Hepatocyte (in vitro differentiated cells): ENCODE measurements at regions not wholly inside any gene's neighbourhood (a gene's known extent, or its start where the extent isn't known, plus 50 kb on each side); places are given as distances from the start of the nearest gene placed in this dataset.
"Not testable (repeated sequence)": the region's sequence is repeated elsewhere in the genome, so short reads cannot be mapped to it uniquely, and the experiment has no call there.

Source experiments
- DNase-seq: peaks from one replicate; pipeline ENCODE4 v3.0.0-alpha.2; 2016; ENCODE audit warnings: low spot score
- H2AFZ ChIP-seq: fragments of 200-600 bp; sonication (generic); 2 replicates; pipeline ENCODE4 v1.6.0; 2016; ENCODE audit warnings: antibody characterized with exemption, mild to moderate bottlenecking
- H3K27ac ChIP-seq: fragments of 200-600 bp; sonication (generic); 2 replicates; pipeline ENCODE4 v1.5.1; 2016; ENCODE audit warnings: mild to moderate bottlenecking
- H3K27me3 ChIP-seq: fragments of 200-600 bp; sonication (generic); 2 replicates; pipeline ENCODE4 v1.6.1; 2016
- H3K36me3 ChIP-seq: fragments of 200-600 bp; sonication (generic); replicated peaks from 2 replicates; pipeline ENCODE4 v1.5.1; 2016; ENCODE audit warnings: low read depth; ENCODE audit not compliant: insufficient read depth
- H3K4me1 ChIP-seq: fragments of 200-600 bp; sonication (generic); 2 replicates; pipeline ENCODE4 v1.5.1; 2016; ENCODE audit warnings: mild to moderate bottlenecking, moderate library complexity; ENCODE audit not compliant: insufficient read depth
- H3K4me2 ChIP-seq: fragments of 200-600 bp; sonication (generic); 2 replicates; pipeline ENCODE4 v1.6.0; 2016
- H3K4me3 ChIP-seq: fragments of 200-600 bp; sonication (generic); 2 replicates; pipeline ENCODE4 v1.5.1; 2016; ENCODE audit warnings: mild to moderate bottlenecking
- H3K79me2 ChIP-seq: fragments of 200-600 bp; sonication (generic); 2 replicates; pipeline ENCODE4 v1.6.0; 2017; ENCODE audit warnings: mild to moderate bottlenecking
- H3K9me2 ChIP-seq: fragments of 200-600 bp; sonication (generic); replicated peaks from 2 replicates; pipeline ENCODE4 v1.6.0; 2017; ENCODE audit warnings: mild to moderate bottlenecking; ENCODE audit not compliant: insufficient read depth
- H3K9me3 ChIP-seq: fragments of 200-600 bp; sonication (generic); 2 replicates; pipeline ENCODE4 v1.5.1; 2016; ENCODE audit warnings: low read depth, mild to moderate bottlenecking
- H4K20me1 ChIP-seq: fragments of 200-600 bp; sonication (generic); 2 replicates; pipeline ENCODE4 v1.6.0; 2016; ENCODE audit warnings: mild to moderate bottlenecking; ENCODE audit not compliant: insufficient read depth, poor library complexity, severe bottlenecking
- EZH2 ChIP-seq: fragments of 200-600 bp; sonication (generic); IDR thresholded peaks from 2 replicates; pipeline ENCODE4 v1.6.1; 2016; ENCODE audit warnings: antibody characterized with exemption, mild to moderate bottlenecking, borderline replicate concordance
- EZH2phosphoT487 ChIP-seq: fragments of 200-600 bp; sonication (generic); IDR thresholded peaks from one replicate; pipeline ENCODE4 v1.6.1; 2018; ENCODE audit warnings: antibody characterized with exemption, mild to moderate bottlenecking, low read depth, moderate library complexity; ENCODE audit not compliant: unreplicated experiment, severe bottlenecking
- WGBS: methylation state at CpG from one replicate; pipeline ENCODE4 v1.1.6; 2016; ENCODE audit warnings: low lambda C conversion rate; ENCODE audit errors: missing lambda C conversion rate; 5-methylcytosine and 5-hydroxymethylcytosine counted together
- TF ChIP-seq, protein P1 (sequence below): fragments of 200-600 bp; sonication (generic); IDR thresholded peaks from 2 replicates; pipeline ENCODE4 v1.5.1; 2016; ENCODE audit warnings: antibody characterized with exemption, mild to moderate bottlenecking; ENCODE audit not compliant: poor library complexity

DNA sequence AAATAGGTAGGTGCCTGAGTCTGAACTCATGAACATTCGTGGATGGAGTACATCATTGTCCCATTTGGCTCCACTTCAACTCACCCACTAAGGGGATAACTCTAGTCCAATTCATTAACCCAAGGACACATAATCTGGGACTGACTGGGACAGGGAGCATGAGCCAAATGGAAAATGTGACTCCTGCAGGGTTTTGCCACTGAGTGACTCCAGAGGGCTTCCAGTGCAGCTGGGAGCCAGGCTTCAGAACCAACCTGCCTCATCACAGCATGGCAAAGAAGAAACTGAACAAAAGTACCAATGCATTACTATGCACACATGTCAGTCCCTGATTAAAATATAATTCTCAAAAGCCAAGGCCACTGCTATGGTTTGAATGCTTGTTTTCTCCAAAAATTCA lies 159.7 kb upstream of the SNX2 start:
- 93% methylated on average over 1 of the region's 1 CpG for WGBS
- no peak for DNase-seq

DNA sequence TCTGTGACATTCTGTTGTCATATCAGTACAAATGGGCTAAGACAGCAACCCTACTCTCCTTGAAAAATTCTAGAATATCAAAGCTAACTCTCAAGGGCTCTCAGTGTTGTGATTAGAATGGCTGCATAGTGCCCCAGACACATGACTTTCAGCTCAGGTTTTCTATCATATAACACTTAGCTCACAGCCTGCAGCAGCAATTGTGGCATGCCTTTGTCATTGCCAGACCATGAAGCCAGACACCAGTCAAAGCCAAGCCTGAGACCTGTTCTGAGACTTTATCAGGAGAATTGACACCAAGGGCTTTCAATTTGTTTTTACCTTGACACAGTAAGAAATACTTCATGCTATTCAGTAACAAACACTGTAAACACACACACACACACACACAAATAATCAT lies 159.0 kb upstream of the SNX2 start:
- Histone ChIP-seq H4K20me1 (no peaks in the 10 kb centered on the region), H3K9me3 (no peaks in the 10 kb centered on the region), H3K27ac (no peak overlapping the region), H3K4me1 (no peaks in the 10 kb centered on the region), H2AFZ (no peak overlapping the region), H3K4me2 (no peak overlapping the region), H3K79me2 (no peaks in the 10 kb centered on the region), H3K4me3 (no peak overlapping the region), H3K9me2 (no peaks in the 10 kb centered on the region), H3K27me3 (no peaks in the 10 kb centered on the region), H3K36me3 (no peaks in the 10 kb centered on the region)
- TF ChIP-seq EZH2phosphoT487 (no peak), EZH2 (no peak)
- TF ChIP-seq, protein P1, sequence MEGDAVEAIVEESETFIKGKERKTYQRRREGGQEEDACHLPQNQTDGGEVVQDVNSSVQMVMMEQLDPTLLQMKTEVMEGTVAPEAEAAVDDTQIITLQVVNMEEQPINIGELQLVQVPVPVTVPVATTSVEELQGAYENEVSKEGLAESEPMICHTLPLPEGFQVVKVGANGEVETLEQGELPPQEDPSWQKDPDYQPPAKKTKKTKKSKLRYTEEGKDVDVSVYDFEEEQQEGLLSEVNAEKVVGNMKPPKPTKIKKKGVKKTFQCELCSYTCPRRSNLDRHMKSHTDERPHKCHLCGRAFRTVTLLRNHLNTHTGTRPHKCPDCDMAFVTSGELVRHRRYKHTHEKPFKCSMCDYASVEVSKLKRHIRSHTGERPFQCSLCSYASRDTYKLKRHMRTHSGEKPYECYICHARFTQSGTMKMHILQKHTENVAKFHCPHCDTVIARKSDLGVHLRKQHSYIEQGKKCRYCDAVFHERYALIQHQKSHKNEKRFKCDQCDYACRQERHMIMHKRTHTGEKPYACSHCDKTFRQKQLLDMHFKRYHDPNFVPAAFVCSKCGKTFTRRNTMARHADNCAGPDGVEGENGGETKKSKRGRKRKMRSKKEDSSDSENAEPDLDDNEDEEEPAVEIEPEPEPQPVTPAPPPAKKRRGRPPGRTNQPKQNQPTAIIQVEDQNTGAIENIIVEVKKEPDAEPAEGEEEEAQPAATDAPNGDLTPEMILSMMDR = no peak
- no peak for DNase-seq

More for the DNA sequence above, 159.7 kb upstream of the SNX2 start:
- H3K36me3 ChIP-seq = no peaks in the 10 kb centered on the region
- H3K4me1 ChIP-seq = no peaks in the 10 kb centered on the region
- no peaks in the 10 kb centered on the region for H3K9me2 ChIP-seq
- H3K27me3 ChIP-seq = no peaks in the 10 kb centered on the region
- H3K9me3 ChIP-seq = no peaks in the 10 kb centered on the region
- TF ChIP-seq EZH2 (no peak), EZH2phosphoT487 (no peak)
- TF ChIP-seq, protein P1 = no peak
- H3K79me2 ChIP-seq = no peaks in the 10 kb centered on the region
- H3K4me3 ChIP-seq = no peak overlapping the region
- no peak overlapping the region for H3K27ac ChIP-seq
- H4K20me1 ChIP-seq = no peaks in the 10 kb centered on the region
- H2AFZ ChIP-seq = no peak overlapping the region
- no peak overlapping the region for H3K4me2 ChIP-seq

DNA sequence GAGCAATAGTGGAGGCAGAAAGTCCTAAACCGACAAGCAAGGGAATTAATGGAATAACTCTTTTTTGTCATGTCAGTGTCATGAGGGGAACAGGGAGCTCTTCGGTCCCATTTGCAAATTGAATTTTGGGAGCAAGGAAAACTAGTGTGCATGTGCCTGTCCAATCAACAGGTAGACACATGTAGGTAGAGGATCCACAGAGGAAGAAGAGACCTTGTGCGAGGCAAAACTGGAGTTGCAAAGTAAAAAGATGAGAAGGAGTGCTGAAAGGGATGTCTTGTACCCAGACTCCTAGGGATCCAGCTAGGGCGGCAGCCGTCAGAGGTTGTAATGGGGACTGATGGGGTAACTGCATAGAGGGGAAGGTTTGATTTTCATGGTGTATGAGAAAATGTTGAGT lies 156.8 kb upstream of the SNX2 start:
- H4K20me1 ChIP-seq, H3K9me2 ChIP-seq, H3K27me3 ChIP-seq, H2AFZ ChIP-seq, H3K4me3 ChIP-seq, H3K36me3 ChIP-seq, H3K27ac ChIP-seq, DNase-seq, H3K4me2 ChIP-seq, H3K9me3 ChIP-seq, H3K4me1 ChIP-seq, H3K79me2 ChIP-seq: not testable (repeated sequence)
- 93% methylated on average over 5 of the region's 5 CpGs for WGBS

DNA sequence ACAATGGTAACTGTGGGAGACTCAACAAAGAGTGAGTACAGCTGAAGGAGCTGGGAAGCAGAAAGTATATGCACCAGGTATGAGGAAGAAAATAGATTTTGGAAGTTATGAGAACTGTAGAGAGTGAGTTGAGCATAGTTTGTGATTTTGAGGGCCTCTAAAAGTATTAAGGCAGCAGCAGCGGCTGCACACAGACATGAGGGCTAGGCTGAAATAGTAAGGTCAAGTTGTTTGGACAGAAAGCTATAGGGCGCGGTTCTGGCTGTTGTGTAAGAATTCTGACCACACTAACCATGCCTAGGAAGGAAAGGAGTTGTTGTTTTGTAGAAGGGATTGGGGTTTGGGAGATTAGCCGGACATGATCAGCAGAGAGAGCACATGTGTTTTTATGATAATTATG lies 154.1 kb upstream of the SNX2 start:
- not testable (repeated sequence) for H2AFZ ChIP-seq, H3K27ac ChIP-seq, H3K4me2 ChIP-seq, H4K20me1 ChIP-seq, H3K4me1 ChIP-seq, H3K36me3 ChIP-seq, H3K27me3 ChIP-seq, DNase-seq, H3K79me2 ChIP-seq, H3K4me3 ChIP-seq, H3K9me3 ChIP-seq, H3K9me2 ChIP-seq
- WGBS = 93% methylated on average over 4 of the region's 4 CpGs

DNA sequence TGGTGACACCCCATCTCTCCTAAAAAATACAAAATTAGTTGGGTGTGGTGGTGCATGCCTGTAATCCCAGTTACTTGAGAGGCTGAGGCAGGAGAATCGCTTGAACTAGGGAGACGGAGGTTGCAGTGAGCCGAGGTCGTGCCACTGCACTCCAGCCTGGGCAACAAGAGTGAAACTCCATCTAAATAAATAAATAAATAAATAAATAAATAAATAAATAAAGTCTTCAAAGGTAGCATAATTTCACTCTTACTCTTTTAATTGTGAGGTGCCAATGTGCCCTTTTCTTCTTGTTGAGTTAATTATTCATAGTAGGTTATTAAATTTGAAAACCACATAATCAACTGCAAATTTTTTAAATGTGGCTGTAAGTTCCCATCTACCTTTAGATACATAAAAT lies 146.2 kb upstream of the SNX2 start:
- H4K20me1 ChIP-seq, H3K4me2 ChIP-seq, H3K4me3 ChIP-seq, H3K36me3 ChIP-seq, H3K27me3 ChIP-seq, H3K27ac ChIP-seq, H2AFZ ChIP-seq, H3K9me2 ChIP-seq, H3K4me1 ChIP-seq, H3K9me3 ChIP-seq, DNase-seq, H3K79me2 ChIP-seq: not testable (repeated sequence)
- WGBS = 98% methylated on average over 4 of the region's 4 CpGs
